Upper lobe of left lung (tissue), 6 donors: ENCODE measurements at regions not wholly inside any gene's neighbourhood (a gene's known extent, or its start where the extent isn't known, plus 50 kb on each side); places are given as distances from the start of the nearest gene placed in this dataset.

ENCODE experiments used
- ATAC-seq, 2 donors: fragments of 200-7000 bp; cut with Tn5 transposase; one replicate each; pipeline ENCODE4 v1.9.1; 2022; ENCODE audit warnings: mild to moderate bottlenecking in 2 of 2, moderate library complexity in 2 of 2; ENCODE audit not compliant: low FRiP score in 2 of 2
- DNase-seq, 2 donors: peaks; one replicate each; pipeline ENCODE4 v3.0.0-alpha.2; 2019 to 2020
- H3K27ac ChIP-seq, 4 donors: fragments of 200-600 bp; sonication (generic); one replicate each; pipeline ENCODE4 v1.5.1; 2016 to 2019
- H3K27me3 ChIP-seq, 4 donors: fragments of 200-600 bp; sonication (generic); one replicate each; pipeline ENCODE4 v1.5.1; 2017 to 2019
- H3K36me3 ChIP-seq, 4 donors: fragments of 200-600 bp; sonication (generic); one replicate each; pipeline ENCODE4 v1.5.1; 2016 to 2019
- H3K4me1 ChIP-seq, 4 donors: fragments of 200-600 bp; sonication (generic); one replicate each; pipeline ENCODE4 v1.5.1; 2018 to 2019
- H3K4me3 ChIP-seq, 4 donors: fragments of 200-600 bp; sonication (generic); one replicate each; pipeline ENCODE4 v1.5.1; 2017 to 2019; ENCODE audit warnings: mild to moderate bottlenecking in 2 of 4, moderate library complexity in 1 of 4
- H3K9me3 ChIP-seq, 4 donors: fragments of 200-600 bp; sonication (generic); one replicate each; pipeline ENCODE4 v1.5.1; 2018 to 2019
- CTCF ChIP-seq, 6 experiments: fragments of 450-650 bp in 4 of 6; fragments of 200-600 bp in 2 of 6; sonication (generic) in 2 of 6; IDR thresholded peaks; one replicate each; pipeline ENCODE4 v1.5.1; 2016 to 2019; ENCODE audit warnings: antibody characterized with exemption in 6 of 6
- EP300 ChIP-seq, 4 donors: sonication (generic); formaldehyde crosslinking; IDR thresholded peaks; one replicate each; pipeline ENCODE4 v1.5.1; 2017; ENCODE audit warnings: antibody characterized with exemption in 4 of 4, control low read depth in 2 of 4
- POLR2A ChIP-seq, 4 donors: fragments of 450-650 bp; IDR thresholded peaks; one replicate each; pipeline ENCODE4 v1.5.1; 2016 to 2017; ENCODE audit warnings: antibody characterized with exemption in 4 of 4, mild to moderate bottlenecking in 2 of 4
- POLR2AphosphoS5 ChIP-seq, 2 donors: sonication (generic); formaldehyde crosslinking; IDR thresholded peaks; one replicate each; pipeline ENCODE4 v1.5.1; 2017; ENCODE audit warnings: antibody characterized with exemption in 2 of 2
- WGBS, 2 donors: methylation state at CpG; one replicate each; pipeline ENCODE4 v1.1.5; 2017 to 2018; 5-methylcytosine and 5-hydroxymethylcytosine counted together
- donor health status: DM: no; HTN: no; CAD: no; lungs with moderate emphysema.
- donor health status: DM: no; HTN: yes; CAD: no; lungs with severe emphysema.

DNA sequence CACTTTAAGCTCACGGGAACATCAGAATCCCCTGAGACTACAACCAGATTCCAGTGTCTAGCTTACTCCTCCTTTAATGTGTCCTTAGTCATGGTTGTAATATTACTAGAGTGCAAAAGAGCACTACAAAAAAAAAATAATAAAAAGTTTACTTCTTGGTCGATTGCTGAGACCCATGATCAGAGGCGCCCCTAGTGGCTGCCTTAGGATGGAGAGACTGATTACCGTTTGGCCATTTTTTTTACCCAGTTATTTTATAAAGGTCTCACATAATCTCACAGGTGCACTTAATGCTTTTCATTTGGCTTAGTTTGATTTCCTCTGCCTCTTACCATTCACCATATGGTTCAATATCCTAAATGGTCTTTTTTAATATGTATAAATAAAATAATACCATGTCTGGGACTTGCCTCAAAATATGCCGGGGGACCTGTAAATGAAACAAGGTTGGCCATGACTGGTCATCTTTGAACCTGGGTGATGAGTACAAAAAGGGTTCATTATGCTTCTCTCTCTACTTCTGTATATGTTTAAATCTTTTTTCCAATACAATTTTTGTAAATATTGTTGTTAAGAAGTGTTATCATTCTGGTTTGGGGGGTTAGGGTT is 331.5 kb upstream of the NFE2L3 start:
- Histone ChIP-seq H3K9me3 (no peaks in the 10 kb centered on the region), H3K36me3 (no peaks in the 10 kb centered on the region), H3K4me3 (no peak overlapping the region), H3K27ac (no peak overlapping the region), H3K4me1 (no peaks in the 10 kb centered on the region), H3K27me3 (no peaks in the 10 kb centered on the region)
- DNase-seq (no peak), ATAC-seq (no peak)
- WGBS, 2 donors: 80 to 85% methylated on average over 5 of the region's 5 CpGs
- TF ChIP-seq POLR2A (IDR thresholded peaks at IDR 0.05): no peak
- no peak for TF ChIP-seq POLR2AphosphoS5 (IDR thresholded peaks at IDR 0.05)
- no peak for TF ChIP-seq EP300 (IDR thresholded peaks at IDR 0.05)
- TF ChIP-seq CTCF (IDR thresholded peaks at IDR 0.05): no peak

- Histone ChIP-seq H3K27me3 (no peaks in the 10 kb centered on the region), H3K4me1 (no peaks in the 10 kb centered on the region), H3K4me3 (no peak overlapping the region), H3K9me3 (no peaks in the 10 kb centered on the region), H3K36me3 (no peaks in the 10 kb centered on the region), H3K27ac (no peak overlapping the region)
- 94 to 96% methylated on average over 3 of the region's 3 CpGs for WGBS, 2 donors
- DNase-seq (no peak), ATAC-seq (no peak)
- no peak for TF ChIP-seq POLR2A (IDR thresholded peaks at IDR 0.05)
- no peak for TF ChIP-seq POLR2AphosphoS5 (IDR thresholded peaks at IDR 0.05)
- no peak for TF ChIP-seq EP300 (IDR thresholded peaks at IDR 0.05)
- no peak for TF ChIP-seq CTCF (IDR thresholded peaks at IDR 0.05)
Observed at GRCh38 chr7:25821225-25821624, 330.8 kb upstream of the NFE2L3 start.

DNA sequence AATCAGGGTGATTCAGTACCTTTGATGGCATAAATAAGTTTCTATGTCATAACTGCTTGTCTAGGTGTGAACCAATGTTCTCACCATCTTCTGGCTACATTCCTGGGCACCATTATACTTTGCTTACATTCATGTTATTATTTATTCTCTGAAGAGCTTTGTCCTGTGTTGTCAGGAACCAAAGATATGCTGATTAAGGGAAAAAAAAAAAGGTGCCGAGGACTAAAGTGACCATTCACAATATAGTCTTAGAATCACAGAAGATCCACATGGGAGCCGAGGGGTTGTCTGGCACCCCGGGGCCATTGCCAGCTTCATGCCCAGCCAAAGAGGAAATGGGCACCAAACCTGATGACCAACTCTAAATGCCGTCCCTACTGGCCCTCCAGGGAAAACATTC is 329.2 kb upstream of the NFE2L3 start:
- ATAC-seq: no peak

DNA sequence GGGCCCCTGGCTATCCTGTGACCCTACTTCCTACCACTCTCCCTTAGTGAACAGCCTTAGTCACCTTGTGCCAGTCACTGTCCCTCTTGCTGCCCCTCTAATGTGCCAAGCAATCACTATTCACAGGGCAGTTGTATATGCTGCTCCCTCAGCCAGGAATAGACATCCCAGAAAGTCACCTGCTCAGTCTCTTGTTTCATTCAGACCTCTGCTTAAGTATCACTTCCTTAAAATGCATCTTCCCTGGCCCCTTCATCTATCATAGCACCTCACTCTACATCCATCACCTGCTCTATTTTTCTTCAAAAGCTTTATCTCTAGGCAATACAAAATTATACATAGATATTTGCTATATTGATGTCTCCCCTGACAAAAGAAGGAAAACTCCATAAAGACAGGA is 328.4 kb upstream of the NFE2L3 start:
- H3K9me3 ChIP-seq: no peaks in the 10 kb centered on the region
- DNase-seq (no peak), ATAC-seq (no peak)
- H3K27ac ChIP-seq: no peak overlapping the region
- no peaks in the 10 kb centered on the region for H3K27me3 ChIP-seq
- H3K4me1 ChIP-seq: no peaks in the 10 kb centered on the region
- H3K4me3 ChIP-seq: no peak overlapping the region
- TF ChIP-seq POLR2A (IDR thresholded peaks at IDR 0.05) (no peak), EP300 (IDR thresholded peaks at IDR 0.05) (no peak), CTCF (IDR thresholded peaks at IDR 0.05) (no peak), POLR2AphosphoS5 (IDR thresholded peaks at IDR 0.05) (no peak)
- H3K36me3 ChIP-seq: no peaks in the 10 kb centered on the region

More for the DNA sequence above, 329.2 kb upstream of the NFE2L3 start:
- 85 to 95% methylated on average over 4 of the region's 4 CpGs for WGBS, 2 donors
- H3K4me1 ChIP-seq: no peaks in the 10 kb centered on the region
- no peak overlapping the region for H3K4me3 ChIP-seq
- no peaks in the 10 kb centered on the region for H3K27me3 ChIP-seq
- H3K36me3 ChIP-seq: no peaks in the 10 kb centered on the region
- H3K27ac ChIP-seq: no peak overlapping the region
- no peak for DNase-seq
- no peak for TF ChIP-seq POLR2AphosphoS5 (IDR thresholded peaks at IDR 0.05)
- no peak for TF ChIP-seq POLR2A (IDR thresholded peaks at IDR 0.05)
- TF ChIP-seq CTCF (IDR thresholded peaks at IDR 0.05): no peak
- TF ChIP-seq EP300 (IDR thresholded peaks at IDR 0.05): no peak
- no peaks in the 10 kb centered on the region for H3K9me3 ChIP-seq

DNA sequence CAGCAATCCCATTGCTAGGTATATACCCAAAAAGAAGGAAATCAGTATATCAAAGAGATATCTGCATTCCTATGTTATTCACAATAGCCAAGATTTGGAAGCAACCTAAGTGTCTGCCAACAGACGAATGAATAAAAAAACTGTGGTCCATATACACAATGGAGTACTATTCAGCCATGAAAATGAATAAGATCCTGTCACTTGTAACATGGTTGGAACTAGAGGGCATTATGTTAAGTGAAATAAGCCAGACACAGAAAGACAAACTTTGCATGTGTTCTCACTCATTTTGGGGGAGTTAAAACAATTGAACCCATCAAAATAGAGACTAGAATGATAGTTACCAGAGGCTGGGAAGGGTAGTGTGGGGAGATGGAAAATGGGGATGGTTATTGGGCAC is 323.5 kb upstream of the NFE2L3 start:
- Histone ChIP-seq H3K27ac (no peak overlapping the region), H3K4me3 (no peak overlapping the region), H3K9me3 (no peaks in the 10 kb centered on the region), H3K27me3 (no peaks in the 10 kb centered on the region), H3K4me1 (no peaks in the 10 kb centered on the region), H3K36me3 (no peaks in the 10 kb centered on the region)
- TF ChIP-seq POLR2A (IDR thresholded peaks at IDR 0.05) (no peak), EP300 (IDR thresholded peaks at IDR 0.05) (no peak), POLR2AphosphoS5 (IDR thresholded peaks at IDR 0.05) (no peak), CTCF (IDR thresholded peaks at IDR 0.05) (no peak)
- no peak for ATAC-seq
- DNase-seq: no peak
- 91 to 94% methylated on average over 1 of the region's 1 CpG for WGBS, 2 donors
